ENCODE measurements at regions not wholly inside any gene's neighbourhood (a gene's known extent, or its start where the extent isn't known, plus 50 kb on each side); places are given as distances from the start of the nearest gene placed in this dataset.

- no peak for DNase-seq (ENCODE audit: low read depth)
Measured at GRCh38 chr15:79230766-79231165, 51.8 kb upstream of the ANKRD34C start.

- DNase-seq (ENCODE audit: low read depth) = no peak
Measured at GRCh38 chr15:79222808-79223207, 59.7 kb upstream of the ANKRD34C start.

- no peak for DNase-seq (ENCODE audit: low read depth)
Measured at GRCh38 chr15:79221696-79222095, 60.8 kb upstream of the ANKRD34C start.

- DNase-seq (ENCODE audit: low read depth) = no peak
Measured at GRCh38 chr15:79219393-79220056, 63.0 kb upstream of the ANKRD34C start.

GRCh38 chr15:79218588-79219200, 63.8 kb upstream of the ANKRD34C start:
- no peak for DNase-seq (ENCODE audit: low read depth)

GRCh38 chr15:79213650-79214049, 68.9 kb upstream of the ANKRD34C start:
- DNase-seq (ENCODE audit: low read depth) = no peak

- DNase-seq (ENCODE audit: low read depth) = no peak
Measured at GRCh38 chr15:79212589-79213157, 69.8 kb upstream of the ANKRD34C start.

GRCh38 chr15:79211481-79211880, 71.0 kb upstream of the ANKRD34C start:
- no peak for DNase-seq (ENCODE audit: low read depth)

- no peak for DNase-seq (ENCODE audit: low read depth)
Measured at GRCh38 chr15:79209690-79210089, 72.8 kb upstream of the ANKRD34C start.

- DNase-seq (ENCODE audit: low read depth) = no peak
Measured at GRCh38 chr15:79209116-79209515, 73.4 kb upstream of the ANKRD34C start.

GRCh38 chr15:79208179-79208578, 74.3 kb upstream of the ANKRD34C start:
- DNase-seq (ENCODE audit: low read depth) = no peak

GRCh38 chr15:79206940-79207339, 75.6 kb upstream of the ANKRD34C start:
- no peak for DNase-seq (ENCODE audit: low read depth)

- DNase-seq (ENCODE audit: low read depth) = no peak
Measured at GRCh38 chr15:79204886-79205675, 77.4 kb upstream of the ANKRD34C start.

- DNase-seq (ENCODE audit: low read depth) = no peak
Measured at GRCh38 chr15:79198461-79198860, 84.1 kb upstream of the ANKRD34C start.

GRCh38 chr15:79197285-79197684, 85.2 kb upstream of the ANKRD34C start:
- DNase-seq (ENCODE audit: low read depth) = no peak

- no peak for DNase-seq (ENCODE audit: low read depth)
Measured at GRCh38 chr15:79195802-79196201, 86.7 kb upstream of the ANKRD34C start.

GRCh38 chr15:79195239-79195638, 87.3 kb upstream of the ANKRD34C start:
- DNase-seq (ENCODE audit: low read depth) = no peak

GRCh38 chr15:79194386-79194785, 88.1 kb upstream of the ANKRD34C start:
- DNase-seq (ENCODE audit: low read depth) = no peak

- DNase-seq (ENCODE audit: low read depth) = no peak
Measured at GRCh38 chr15:79193549-79193948, 89.0 kb upstream of the ANKRD34C start.

GRCh38 chr15:79193103-79193502, 89.4 kb upstream of the ANKRD34C start:
- DNase-seq (ENCODE audit: low read depth) = no peak

- DNase-seq (ENCODE audit: low read depth) = no peak
Measured at GRCh38 chr15:79192462-79193036, 90.0 kb upstream of the ANKRD34C start.

GRCh38 chr15:79190093-79190492, 92.4 kb upstream of the ANKRD34C start:
- DNase-seq (ENCODE audit: low read depth) = no peak

- no peak for DNase-seq (ENCODE audit: low read depth)
Measured at GRCh38 chr15:79186616-79187015, 95.9 kb upstream of the ANKRD34C start.
